ENCODE measurements at regions not wholly inside any gene's neighbourhood (a gene's known extent, or its start where the extent isn't known, plus 50 kb on each side); places are given as distances from the start of the nearest gene placed in this dataset.

GRCh38 chr15:46344115-46344724 is 709.4 kb downstream of the SQOR start:
- Mint-ChIP-seq H3K27ac (no peak overlapping the region), H3K4me1 (ENCODE audit: low read depth) (no peaks in the 10 kb centered on the region), H3K27me3 (ENCODE audit: low read depth) (no peaks in the 10 kb centered on the region), H3K36me3 (ENCODE audit: insufficient read depth in 2 of 2) (no peaks in the 10 kb centered on the region), H3K4me3 (no peak overlapping the region), H3K9me3 (peaks cover 0 to 2% of the 10 kb centered on the region in 2 donors)
- DNase-seq (no peak), ATAC-seq (replicated peaks in 1 of 2) (no peak)

GRCh38 chr15:46344915-46345314 is 710.1 kb downstream of the SQOR start:
- DNase-seq = no peak
- no peak overlapping the region for H3K4me3 Mint-ChIP-seq
- no peaks in the 10 kb centered on the region for H3K36me3 Mint-ChIP-seq (ENCODE audit: insufficient read depth in 2 of 2)
- no peak overlapping the region for H3K27ac Mint-ChIP-seq
- H3K4me1 Mint-ChIP-seq (ENCODE audit: low read depth) = no peaks in the 10 kb centered on the region
- H3K9me3 Mint-ChIP-seq = peaks cover 0 to 2% of the 10 kb centered on the region in 2 donors
- no peak for ATAC-seq (replicated peaks in 1 of 2)
- no peaks in the 10 kb centered on the region for H3K27me3 Mint-ChIP-seq (ENCODE audit: low read depth)

- no peak for ATAC-seq (replicated peaks in 1 of 2)
- Mint-ChIP-seq H3K4me3 (no peak overlapping the region), H3K4me1 (ENCODE audit: low read depth) (no peaks in the 10 kb centered on the region), H3K9me3 (peaks cover under 1 to 6% of the 10 kb centered on the region in 2 donors), H3K27ac (no peak overlapping the region), H3K36me3 (ENCODE audit: insufficient read depth in 2 of 2) (no peaks in the 10 kb centered on the region), H3K27me3 (ENCODE audit: low read depth) (no peaks in the 10 kb centered on the region)
- no peak for DNase-seq
Measured at GRCh38 chr15:46354443-46354842, 719.6 kb downstream of the SQOR start.

GRCh38 chr15:46365572-46365971 is 730.7 kb downstream of the SQOR start:
- no peak for ATAC-seq (replicated peaks in 1 of 2)
- no peaks in the 10 kb centered on the region for H3K27me3 Mint-ChIP-seq (ENCODE audit: low read depth)

GRCh38 chr15:46366360-46367007 is 731.7 kb downstream of the SQOR start:
- H3K27ac Mint-ChIP-seq = no peak overlapping the region
- no peak overlapping the region for H3K4me3 Mint-ChIP-seq
- ATAC-seq (replicated peaks in 1 of 2) (no peak), DNase-seq (no peak)
- peaks cover 1 to 5% of the 10 kb centered on the region in 2 donors for H3K36me3 Mint-ChIP-seq (ENCODE audit: insufficient read depth in 2 of 2)
- H3K9me3 Mint-ChIP-seq = peaks cover 6 to 16% of the 10 kb centered on the region in 2 donors
- H3K4me1 Mint-ChIP-seq (ENCODE audit: low read depth) = no peaks in the 10 kb centered on the region
- no peaks in the 10 kb centered on the region for H3K27me3 Mint-ChIP-seq (ENCODE audit: low read depth)

More at GRCh38 chr15:46365572-46365971, 730.7 kb downstream of the SQOR start:
- Mint-ChIP-seq H3K27ac (no peak overlapping the region), H3K4me3 (no peak overlapping the region), H3K9me3 (peaks cover 6 to 12% of the 10 kb centered on the region in 2 donors), H3K4me1 (ENCODE audit: low read depth) (no peaks in the 10 kb centered on the region), H3K36me3 (ENCODE audit: insufficient read depth in 2 of 2) (peaks cover 1 to 5% of the 10 kb centered on the region in 2 donors)
- no peak for DNase-seq

GRCh38 chr15:46383978-46384377 is 749.1 kb downstream of the SQOR start:
- Mint-ChIP-seq H3K4me1 (ENCODE audit: low read depth) (no peaks in the 10 kb centered on the region), H3K9me3 (peaks cover 5 to 11% of the 10 kb centered on the region in 2 donors), H3K4me3 (no peak overlapping the region), H3K36me3 (ENCODE audit: insufficient read depth in 2 of 2) (no peaks in the 10 kb centered on the region), H3K27me3 (ENCODE audit: low read depth) (no peaks in the 10 kb centered on the region), H3K27ac (no peak overlapping the region)
- ATAC-seq (replicated peaks in 1 of 2) (no peak), DNase-seq (no peak)

- Mint-ChIP-seq H3K27ac (no peak overlapping the region), H3K27me3 (ENCODE audit: low read depth) (no peaks in the 10 kb centered on the region), H3K36me3 (ENCODE audit: insufficient read depth in 2 of 2) (peaks cover 2 to 4% of the 10 kb centered on the region in 2 donors), H3K9me3 (peaks cover 16% of the 10 kb centered on the region in 2 donors), H3K4me1 (ENCODE audit: low read depth) (no peaks in the 10 kb centered on the region), H3K4me3 (no peak overlapping the region)
- ATAC-seq (replicated peaks in 1 of 2) = no peak
- no peak for DNase-seq
Measured at GRCh38 chr15:46386356-46386755, 751.5 kb downstream of the SQOR start.

- Mint-ChIP-seq H3K27ac (no peak overlapping the region), H3K9me3 (peaks cover 10 to 16% of the 10 kb centered on the region in 2 donors), H3K36me3 (ENCODE audit: insufficient read depth in 2 of 2) (peaks cover 2 to 4% of the 10 kb centered on the region in 2 donors), H3K4me3 (no peak overlapping the region), H3K4me1 (ENCODE audit: low read depth) (no peaks in the 10 kb centered on the region), H3K27me3 (ENCODE audit: low read depth) (no peaks in the 10 kb centered on the region)
- no peak for DNase-seq
- no peak for ATAC-seq (replicated peaks in 1 of 2)
Measured at GRCh38 chr15:46389739-46390138, 754.9 kb downstream of the SQOR start.

- no peaks in the 10 kb centered on the region for H3K4me1 Mint-ChIP-seq (ENCODE audit: low read depth)
- peaks cover 2 to 4% of the 10 kb centered on the region in 2 donors for H3K36me3 Mint-ChIP-seq (ENCODE audit: insufficient read depth in 2 of 2)
- ATAC-seq (replicated peaks in 1 of 2) (no peak), DNase-seq (no peak)
- H3K4me3 Mint-ChIP-seq = no peak overlapping the region
- H3K9me3 Mint-ChIP-seq = peaks cover 12 to 18% of the 10 kb centered on the region in 2 donors
- no peaks in the 10 kb centered on the region for H3K27me3 Mint-ChIP-seq (ENCODE audit: low read depth)
- H3K27ac Mint-ChIP-seq = no peak overlapping the region
Measured at GRCh38 chr15:46394463-46394862, 759.6 kb downstream of the SQOR start.

GRCh38 chr15:46408312-46408711 is 773.5 kb downstream of the SQOR start:
- Mint-ChIP-seq H3K36me3 (ENCODE audit: insufficient read depth in 2 of 2) (no peaks in the 10 kb centered on the region), H3K27ac (no peak overlapping the region), H3K9me3 (peaks cover 1 to 3% of the 10 kb centered on the region in 2 donors), H3K4me3 (no peak overlapping the region), H3K4me1 (ENCODE audit: low read depth) (no peaks in the 10 kb centered on the region), H3K27me3 (ENCODE audit: low read depth) (no peaks in the 10 kb centered on the region)
- ATAC-seq (replicated peaks in 1 of 2) (no peak), DNase-seq (no peak)

- H3K27ac Mint-ChIP-seq = no peak overlapping the region
- H3K27me3 Mint-ChIP-seq (ENCODE audit: low read depth) = no peaks in the 10 kb centered on the region
- DNase-seq = no peak
- H3K4me1 Mint-ChIP-seq (ENCODE audit: low read depth) = no peaks in the 10 kb centered on the region
- peaks cover 1 to 3% of the 10 kb centered on the region in 2 donors for H3K9me3 Mint-ChIP-seq
- H3K36me3 Mint-ChIP-seq (ENCODE audit: insufficient read depth in 2 of 2) = no peaks in the 10 kb centered on the region
- no peak overlapping the region for H3K4me3 Mint-ChIP-seq
- ATAC-seq (replicated peaks in 1 of 2) = no peak
Measured at GRCh38 chr15:46409841-46410301, 775.0 kb downstream of the SQOR start.

GRCh38 chr15:46410705-46411104 is 775.9 kb downstream of the SQOR start:
- Mint-ChIP-seq H3K36me3 (ENCODE audit: insufficient read depth in 2 of 2) (no peaks in the 10 kb centered on the region), H3K4me3 (no peak overlapping the region), H3K9me3 (peaks cover 1 to 3% of the 10 kb centered on the region in 2 donors), H3K27me3 (ENCODE audit: low read depth) (no peaks in the 10 kb centered on the region), H3K4me1 (ENCODE audit: low read depth) (no peaks in the 10 kb centered on the region), H3K27ac (no peak overlapping the region)
- no peak for DNase-seq
- no peak for ATAC-seq (replicated peaks in 1 of 2)

GRCh38 chr15:46411900-46412299 is 777.1 kb downstream of the SQOR start:
- DNase-seq (no peak), ATAC-seq (replicated peaks in 1 of 2) (no peak)
- Mint-ChIP-seq H3K27me3 (ENCODE audit: low read depth) (no peaks in the 10 kb centered on the region), H3K4me1 (ENCODE audit: low read depth) (no peaks in the 10 kb centered on the region), H3K27ac (no peak overlapping the region), H3K36me3 (ENCODE audit: insufficient read depth in 2 of 2) (no peaks in the 10 kb centered on the region), H3K4me3 (no peak overlapping the region), H3K9me3 (peaks cover 1 to 3% of the 10 kb centered on the region in 2 donors)

- Mint-ChIP-seq H3K27me3 (ENCODE audit: low read depth) (no peaks in the 10 kb centered on the region), H3K9me3 (peaks cover 1 to 4% of the 10 kb centered on the region in 2 donors), H3K4me1 (ENCODE audit: low read depth) (no peaks in the 10 kb centered on the region), H3K4me3 (no peak overlapping the region), H3K27ac (no peak overlapping the region), H3K36me3 (ENCODE audit: insufficient read depth in 2 of 2) (no peaks in the 10 kb centered on the region)
- DNase-seq = no peak
- ATAC-seq (replicated peaks in 1 of 2) = no peak
Measured at GRCh38 chr15:46413799-46414198, 779.0 kb downstream of the SQOR start.
